Endothelial cell (in vitro differentiated cells): ENCODE measurements at regions not wholly inside any gene's neighbourhood (a gene's known extent, or its start where the extent isn't known, plus 50 kb on each side); places are given as distances from the start of the nearest gene placed in this dataset.

Source experiments
- DNase-seq: peaks from one replicate; pipeline ENCODE4 v3.0.0; 2021; ENCODE audit warnings: low spot score
- H3K27ac Mint-ChIP-seq: one replicate; pipeline ENCODE4 v1.8.0; 2021; ENCODE audit warnings: mixed read lengths, inconsistent platforms; ENCODE audit not compliant: unreplicated experiment
- H3K27me3 Mint-ChIP-seq: one replicate; pipeline ENCODE4 v1.8.0; 2021; ENCODE audit warnings: mild to moderate bottlenecking, moderate library complexity, mixed read lengths, inconsistent platforms; ENCODE audit not compliant: unreplicated experiment
- H3K36me3 Mint-ChIP-seq: one replicate; pipeline ENCODE4 v1.8.0; 2021; ENCODE audit warnings: mild to moderate bottlenecking, low read depth, mixed read lengths, inconsistent platforms; ENCODE audit not compliant: unreplicated experiment
- H3K4me1 Mint-ChIP-seq: one replicate; pipeline ENCODE4 v1.8.0; 2021; ENCODE audit warnings: mild to moderate bottlenecking, mixed read lengths, inconsistent platforms; ENCODE audit not compliant: unreplicated experiment
- H3K4me3 Mint-ChIP-seq: one replicate; pipeline ENCODE4 v1.8.0; 2021; ENCODE audit warnings: mild to moderate bottlenecking, mixed read lengths, inconsistent platforms; ENCODE audit not compliant: unreplicated experiment
- H3K9me3 Mint-ChIP-seq: one replicate; pipeline ENCODE4 v1.8.0; 2021; ENCODE audit warnings: mixed read lengths, inconsistent platforms; ENCODE audit not compliant: unreplicated experiment
- CTCF ChIP-seq: fragments of 200-600 bp; sonication (generic); IDR thresholded peaks from one replicate; pipeline ENCODE4 v1.5.0; 2021; ENCODE audit warnings: antibody characterized with exemption; ENCODE audit not compliant: unreplicated experiment

DNA sequence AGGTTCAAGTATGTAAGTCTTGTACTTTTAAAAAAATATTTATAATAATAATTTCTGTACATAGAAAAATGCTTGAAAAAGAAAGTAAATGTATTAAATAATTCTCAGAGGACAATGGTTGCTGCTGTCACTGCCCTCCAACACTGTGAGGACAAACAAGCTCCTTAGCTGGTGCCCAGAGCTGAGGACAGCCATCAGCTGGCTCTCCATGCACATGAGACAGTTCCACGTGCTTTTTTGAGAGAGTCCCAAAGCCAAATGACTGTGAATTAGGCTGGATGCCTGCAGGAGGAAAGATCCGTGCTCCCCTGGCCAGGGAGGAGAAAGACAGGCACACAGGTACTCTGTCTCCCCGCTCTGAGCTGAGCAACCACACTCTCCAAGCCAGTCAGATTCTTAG is 115.5 kb upstream of the IRX5 start:
- no peak for DNase-seq
- Mint-ChIP-seq H3K27me3 (no peaks in the 10 kb centered on the region), H3K4me3 (no peak overlapping the region), H3K27ac (no peak overlapping the region), H3K9me3 (no peaks in the 10 kb centered on the region), H3K4me1 (peaks cover 10% of the 10 kb centered on the region), H3K36me3 (no peaks in the 10 kb centered on the region)
- TF ChIP-seq CTCF, result no peak

- Mint-ChIP-seq H3K27me3 (no peaks in the 10 kb centered on the region), H3K4me3 (no peak overlapping the region), H3K27ac (no peak overlapping the region)
Measured at GRCh38 chr16:54813778-54814177, 116.9 kb upstream of the IRX5 start.

DNA sequence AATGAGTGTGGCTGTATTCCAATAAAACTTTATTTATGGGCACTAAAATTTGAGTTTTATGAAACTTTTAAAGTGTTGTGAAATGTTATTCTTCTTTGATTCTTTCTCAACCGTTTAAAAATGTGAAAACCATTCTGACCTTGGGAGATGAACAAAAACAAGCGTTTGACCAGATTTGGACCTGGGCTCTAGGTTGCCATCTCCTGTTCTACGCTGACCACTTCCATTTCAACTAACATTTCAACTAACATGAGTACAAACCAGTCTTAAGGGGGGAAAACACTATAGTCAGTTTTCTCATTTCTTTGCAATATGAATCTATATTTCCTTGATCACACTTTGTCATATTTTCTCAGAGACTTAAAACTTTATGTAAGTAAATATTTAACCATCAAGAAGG is 118.4 kb upstream of the IRX5 start:
- no peak overlapping the region for H3K4me3 Mint-ChIP-seq
- no peaks in the 10 kb centered on the region for H3K4me1 Mint-ChIP-seq
- no peaks in the 10 kb centered on the region for H3K27me3 Mint-ChIP-seq
- no peak overlapping the region for H3K27ac Mint-ChIP-seq
- H3K9me3 Mint-ChIP-seq, result no peaks in the 10 kb centered on the region
- TF ChIP-seq CTCF, result no peak
- H3K36me3 Mint-ChIP-seq, result no peaks in the 10 kb centered on the region
- no peak for DNase-seq

More at GRCh38 chr16:54813778-54814177, 116.9 kb upstream of the IRX5 start:
- Mint-ChIP-seq H3K4me1 (peaks cover 10% of the 10 kb centered on the region), H3K36me3 (no peaks in the 10 kb centered on the region), H3K9me3 (no peaks in the 10 kb centered on the region)
- no peak for TF ChIP-seq CTCF
- no peak for DNase-seq

GRCh38 chr16:54808890-54809289 is 121.8 kb upstream of the IRX5 start:
- H3K9me3 Mint-ChIP-seq, result no peaks in the 10 kb centered on the region
- no peak overlapping the region for H3K27ac Mint-ChIP-seq
- TF ChIP-seq CTCF, result no peak
- no peak for DNase-seq
- H3K4me3 Mint-ChIP-seq, result no peak overlapping the region
- H3K36me3 Mint-ChIP-seq, result no peaks in the 10 kb centered on the region
- no peaks in the 10 kb centered on the region for H3K4me1 Mint-ChIP-seq
- H3K27me3 Mint-ChIP-seq, result no peaks in the 10 kb centered on the region

GRCh38 chr16:54806881-54807360 is 123.7 kb upstream of the IRX5 start:
- DNase-seq, result no peak
- H3K27me3 Mint-ChIP-seq, result no peaks in the 10 kb centered on the region
- no peak overlapping the region for H3K4me3 Mint-ChIP-seq
- H3K36me3 Mint-ChIP-seq, result no peaks in the 10 kb centered on the region
- no peaks in the 10 kb centered on the region for H3K4me1 Mint-ChIP-seq
- no peaks in the 10 kb centered on the region for H3K9me3 Mint-ChIP-seq
- no peak overlapping the region for H3K27ac Mint-ChIP-seq
- TF ChIP-seq CTCF, result no peak
